HG02763 (cell line): ENCODE measurements at regions not wholly inside any gene's neighbourhood (a gene's known extent, or its start where the extent isn't known, plus 50 kb on each side); places are given as distances from the start of the nearest gene placed in this dataset.
"Not testable (repeated sequence)": the region's sequence is repeated elsewhere in the genome, so short reads cannot be mapped to it uniquely, and the experiment has no call there.

Experiments
- ATAC-seq: cut with Tn5 transposase; IDR thresholded peaks from one replicate; pipeline ENCODE4 v1.9.1; 2021; ENCODE audit warnings: mild to moderate bottlenecking, moderate library complexity; ENCODE audit not compliant: unreplicated experiment

DNA sequence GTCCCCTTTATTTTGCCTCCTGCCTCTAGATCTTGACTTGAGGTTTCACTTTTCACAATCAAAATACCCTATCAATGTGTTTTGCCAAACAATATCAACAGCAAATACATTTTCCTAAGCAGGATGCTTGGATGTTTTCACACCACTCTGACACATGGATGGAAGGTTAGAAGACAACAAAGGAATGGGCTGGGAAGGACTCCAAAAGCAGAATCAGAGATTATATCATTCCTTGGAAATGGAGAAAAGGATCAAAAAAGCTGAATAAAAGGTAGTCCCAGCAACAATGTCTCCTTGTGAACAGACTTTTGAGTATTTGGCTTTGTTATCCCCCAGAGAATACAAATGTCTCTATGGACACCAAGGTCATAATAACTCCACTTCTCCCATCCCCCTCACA is 170.8 kb downstream of the ETAA1 start:
- no peak for ATAC-seq

DNA sequence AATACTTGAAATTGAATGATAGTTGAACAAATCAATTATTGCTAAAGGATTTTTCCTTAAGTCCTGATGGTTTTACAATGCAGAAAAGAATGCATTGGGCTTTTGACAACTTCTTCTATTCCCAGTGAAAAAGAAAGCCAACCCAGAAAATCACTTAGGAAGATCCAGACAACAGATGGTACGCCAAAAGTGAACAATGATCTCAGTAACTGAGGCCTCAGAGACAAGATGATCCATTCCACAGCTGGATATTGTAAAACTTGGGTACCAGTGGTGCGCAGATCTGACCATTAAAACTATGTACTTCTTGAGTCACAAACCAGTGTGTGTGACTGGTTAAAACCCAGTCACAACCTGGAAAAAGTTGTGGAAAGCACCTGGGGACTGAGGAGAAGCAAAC is 173.5 kb downstream of the ETAA1 start:
- ATAC-seq = no peak

DNA sequence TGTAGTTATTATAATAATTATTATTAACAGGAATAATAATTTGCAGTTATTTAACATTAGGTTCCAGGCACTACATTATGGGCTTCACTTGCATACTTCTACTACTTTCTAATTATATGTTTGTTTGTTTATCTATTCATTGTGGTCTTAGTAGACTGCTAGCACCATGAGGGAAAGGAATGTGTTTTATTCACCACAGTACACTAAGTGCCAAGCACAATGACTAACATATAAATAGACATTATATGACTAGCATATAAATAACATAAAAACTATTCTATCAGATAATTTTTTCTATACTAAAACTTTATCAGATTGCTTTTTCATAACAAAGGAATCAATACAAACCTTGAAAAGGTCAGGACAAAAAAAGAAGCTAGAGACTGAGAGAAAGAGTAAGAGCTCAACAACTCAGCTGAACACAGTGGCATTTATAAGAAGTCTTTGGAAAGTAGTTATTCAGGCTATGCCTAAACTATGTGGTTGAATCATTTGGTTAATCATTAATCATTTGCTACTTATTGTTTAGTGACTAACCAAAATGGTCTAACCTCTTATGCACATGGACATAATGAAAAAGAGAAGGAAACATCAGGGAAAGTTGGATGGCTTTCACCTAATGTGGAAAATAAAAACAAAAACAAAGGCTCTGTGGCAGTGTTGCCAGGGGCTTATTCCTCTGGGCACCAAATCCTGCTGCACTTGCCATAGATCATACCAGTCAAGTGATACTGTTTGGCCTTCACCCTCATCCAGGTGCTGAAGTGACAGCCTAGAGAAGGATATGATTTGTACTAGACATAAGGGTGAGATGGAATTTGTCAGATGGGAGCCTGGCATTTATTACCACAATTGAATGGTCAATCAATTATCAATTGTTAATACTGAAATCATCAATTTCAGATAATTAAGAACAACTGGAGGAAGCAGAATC is 174.9 kb downstream of the ETAA1 start:
- no peak for ATAC-seq

DNA sequence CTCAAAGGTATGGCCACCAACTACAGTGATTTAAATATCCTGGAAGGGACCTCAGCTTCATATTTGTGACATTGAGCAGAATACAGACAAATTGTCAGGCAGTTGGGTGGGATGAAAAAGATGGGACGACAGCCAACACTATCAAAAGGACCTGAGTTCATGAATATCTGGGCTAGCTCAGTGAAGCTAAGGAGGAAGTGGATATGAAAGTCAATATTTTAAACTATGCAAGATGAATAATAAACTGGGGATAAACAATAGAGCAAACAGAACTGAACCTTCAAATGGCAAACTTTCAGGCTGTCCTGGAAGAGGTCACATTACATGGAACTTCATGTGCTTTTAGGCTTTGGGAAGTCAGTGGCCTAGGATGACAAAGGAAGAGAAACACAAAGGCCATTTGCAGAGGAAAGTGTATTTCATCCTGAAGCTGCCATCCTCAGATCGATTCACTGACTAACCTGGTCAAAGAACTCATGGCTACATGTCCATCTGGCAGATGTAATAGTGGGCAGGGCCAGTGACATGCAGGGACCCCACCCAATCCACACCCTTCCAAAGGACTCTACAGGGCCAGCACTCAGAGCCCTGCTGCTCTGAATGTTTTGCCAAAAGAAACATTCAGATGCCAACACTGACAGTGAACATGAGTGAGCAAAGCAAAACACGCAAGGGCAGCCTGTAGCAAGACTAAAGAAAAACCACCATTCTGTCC is 175.7 kb downstream of the ETAA1 start:
- no peak for ATAC-seq

DNA sequence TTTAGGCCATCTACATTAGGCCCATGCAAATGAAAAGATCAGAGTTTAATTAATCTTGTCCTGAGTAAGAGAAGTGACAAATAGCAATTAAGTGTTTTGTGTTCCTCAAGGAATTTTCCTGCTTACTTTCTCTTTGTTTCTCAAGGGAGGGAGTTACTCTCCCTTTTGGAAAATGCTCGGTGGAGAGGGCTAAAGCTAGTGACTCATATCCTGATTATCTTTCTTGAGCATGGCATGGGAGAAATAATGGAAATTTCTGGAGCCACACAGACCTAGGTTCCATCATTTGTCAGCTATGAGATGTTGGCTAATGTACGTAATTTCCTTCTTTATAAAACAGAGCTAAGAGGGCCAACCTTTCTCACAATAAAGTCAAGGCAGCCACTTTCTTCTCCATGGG is 177.1 kb downstream of the ETAA1 start:
- ATAC-seq = no peak

DNA sequence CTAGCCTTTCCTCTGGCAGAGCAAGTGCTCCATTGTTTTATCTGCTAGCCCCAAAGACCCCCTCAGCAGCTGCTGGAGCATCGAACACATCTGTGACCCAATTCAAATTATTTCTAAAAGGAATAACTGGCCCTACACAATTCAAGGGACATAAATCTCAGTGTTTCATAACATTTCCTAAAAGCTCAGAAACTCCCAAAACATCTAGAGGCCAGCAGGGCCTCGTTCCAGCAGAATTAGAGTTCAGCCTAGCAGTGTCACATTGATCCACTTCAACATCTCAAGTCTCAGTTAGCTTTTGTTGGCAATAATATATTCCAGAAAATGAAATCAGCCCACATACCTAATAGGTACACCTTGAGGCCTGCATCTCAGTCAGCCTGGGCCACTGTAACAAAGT is 179.1 kb downstream of the ETAA1 start:
- ATAC-seq = no peak

DNA sequence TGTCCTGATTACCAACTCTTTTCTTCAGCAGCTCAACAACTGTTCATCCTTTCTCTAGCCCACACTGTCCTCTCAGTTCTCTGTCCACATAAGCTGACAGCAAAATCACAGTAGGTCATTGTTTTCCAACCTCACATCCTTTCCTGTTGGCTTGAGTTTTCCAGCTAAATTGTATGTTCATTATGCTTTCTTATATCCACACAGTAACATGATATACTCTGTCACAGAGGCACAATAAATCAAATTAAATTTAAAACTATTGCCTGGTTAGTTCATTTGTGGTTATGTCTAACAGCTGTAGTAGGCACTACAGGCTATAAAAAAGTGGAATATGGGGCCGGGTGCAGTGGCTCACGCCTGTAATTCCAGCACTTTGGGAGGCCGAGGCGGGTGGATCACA is 179.9 kb downstream of the ETAA1 start:
- no peak for ATAC-seq

DNA sequence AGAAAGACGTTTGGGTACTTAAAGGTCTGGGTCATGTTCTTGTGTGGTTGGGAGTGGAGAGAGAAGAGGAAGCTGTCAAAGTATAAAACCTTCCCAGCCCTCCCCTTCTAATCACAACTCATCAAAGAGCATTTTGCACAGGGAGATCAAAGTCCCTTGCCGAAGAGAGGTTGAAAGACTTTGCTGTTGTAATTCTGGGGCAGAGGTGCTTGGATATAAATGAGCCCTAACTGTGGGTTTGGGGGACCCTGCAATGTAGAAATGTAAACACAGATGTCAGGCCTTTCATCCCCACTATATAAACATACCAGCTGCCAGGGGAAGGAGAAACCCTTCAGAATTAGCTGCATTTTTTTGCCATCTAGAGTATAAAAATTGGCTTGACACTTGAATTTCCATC is 182.1 kb downstream of the ETAA1 start:
- ATAC-seq = no peak

DNA sequence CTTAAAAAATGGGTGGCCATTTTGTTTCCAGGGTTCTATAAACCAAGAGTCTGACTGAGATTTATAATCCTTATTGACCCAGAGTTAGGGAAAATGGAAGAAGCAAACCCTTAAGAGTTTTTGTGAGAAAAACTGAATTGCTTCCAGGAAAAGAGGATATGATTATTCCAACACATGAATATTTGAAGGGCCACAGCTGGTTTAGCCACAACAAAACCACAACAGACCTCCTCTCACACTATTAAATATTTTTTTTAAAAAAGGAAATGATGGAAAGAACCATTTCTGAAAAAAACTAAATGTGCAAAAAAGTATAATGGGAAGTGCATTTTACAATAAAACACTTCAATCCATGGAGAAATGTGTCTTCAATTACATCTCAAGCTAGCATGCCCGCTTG is 182.7 kb downstream of the ETAA1 start:
- no peak for ATAC-seq

DNA sequence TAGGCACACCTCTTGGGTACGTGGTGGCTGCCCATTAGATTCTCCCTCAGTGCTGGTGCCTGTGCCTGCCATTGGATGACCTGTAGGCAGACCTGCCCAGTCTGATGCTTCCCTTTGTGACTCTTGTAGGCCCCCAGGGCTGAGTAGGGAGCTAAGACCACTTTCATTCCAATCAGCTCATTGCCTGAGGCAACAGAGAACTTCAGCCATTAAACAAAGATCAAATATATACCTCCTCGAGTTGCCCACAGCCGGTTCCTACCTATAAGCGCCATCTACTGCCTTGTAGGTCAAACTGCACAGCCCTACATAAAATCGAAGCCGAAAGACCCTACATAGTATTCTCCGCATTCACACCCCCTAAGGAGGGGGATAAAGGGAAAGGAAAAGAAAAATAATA is 184.6 kb downstream of the ETAA1 start:
- ATAC-seq = no peak

DNA sequence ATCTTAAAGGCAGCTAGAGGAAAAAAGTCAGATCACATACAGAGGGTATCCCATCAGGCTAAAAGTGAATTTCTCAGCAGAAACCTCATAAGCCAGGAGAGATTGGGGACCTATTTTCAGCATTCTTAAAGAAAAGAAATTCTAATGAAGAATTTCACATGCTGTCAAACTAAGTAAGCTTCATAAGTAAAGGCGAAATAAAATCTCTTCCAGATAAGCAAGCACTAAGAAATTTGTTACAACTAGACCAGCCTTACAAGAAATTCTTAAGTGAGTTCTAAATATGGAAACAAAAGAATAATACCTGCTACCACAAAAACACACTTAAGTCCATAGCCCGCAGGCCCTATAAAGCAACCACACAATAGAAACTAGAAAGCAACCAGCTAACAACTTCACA is 186.1 kb downstream of the ETAA1 start:
- no peak for ATAC-seq

DNA sequence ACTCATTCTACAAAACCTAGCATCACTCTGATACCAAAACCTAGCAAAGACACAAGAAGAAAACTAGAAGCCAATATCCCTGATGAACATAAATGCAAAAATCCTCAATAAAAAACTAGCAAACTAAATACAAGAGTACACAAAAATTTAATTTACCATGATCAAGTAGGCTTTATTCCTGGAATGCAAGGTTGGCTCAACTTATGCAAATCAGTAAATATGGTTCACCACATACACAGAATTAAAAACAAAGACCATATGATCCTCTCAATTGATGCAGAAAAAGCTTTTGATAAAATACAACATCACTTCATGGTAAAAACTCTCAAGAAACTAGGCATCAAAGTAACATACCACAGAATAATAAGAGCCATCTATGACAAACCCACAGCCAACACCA is 188.3 kb downstream of the ETAA1 start:
- ATAC-seq = no peak

DNA sequence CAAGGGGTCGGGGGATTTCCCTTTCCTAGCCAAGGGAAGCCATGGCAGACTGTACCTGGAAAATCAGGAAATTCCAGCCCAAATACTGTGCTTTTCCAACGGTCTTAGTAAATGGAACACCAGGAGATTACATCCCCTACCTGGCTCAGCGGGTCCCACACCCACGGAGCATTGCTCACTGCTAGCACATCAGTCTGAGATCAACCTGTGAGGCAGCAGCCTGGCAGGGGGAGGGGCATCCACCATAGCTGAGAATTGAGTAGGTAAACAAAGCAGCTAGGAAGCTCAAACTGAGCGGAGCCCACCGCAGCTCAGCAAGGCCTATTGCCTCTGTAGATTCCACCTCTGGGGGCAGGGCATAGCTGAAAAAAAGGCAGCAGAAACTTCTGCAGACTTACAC is 192.0 kb downstream of the ETAA1 start:
- not testable (repeated sequence) for ATAC-seq

DNA sequence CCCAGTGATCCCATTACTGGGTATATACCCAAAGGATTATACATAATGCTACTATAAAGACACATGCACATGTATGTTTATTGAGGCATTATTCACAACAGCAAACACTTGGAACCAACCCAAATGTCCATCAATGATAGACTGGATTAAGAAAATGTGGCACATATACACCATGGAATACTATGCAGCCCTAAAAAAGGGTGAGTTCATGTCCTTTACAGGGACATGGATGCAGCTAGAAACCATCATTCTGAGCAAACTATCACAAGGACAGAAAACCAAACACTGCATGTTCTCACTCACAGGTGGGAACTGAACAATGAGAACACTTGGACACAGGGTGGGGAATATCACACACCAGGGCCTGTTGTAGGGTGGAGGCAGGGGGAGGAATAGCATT is 197.4 kb downstream of the ETAA1 start:
- not testable (repeated sequence) for ATAC-seq

DNA sequence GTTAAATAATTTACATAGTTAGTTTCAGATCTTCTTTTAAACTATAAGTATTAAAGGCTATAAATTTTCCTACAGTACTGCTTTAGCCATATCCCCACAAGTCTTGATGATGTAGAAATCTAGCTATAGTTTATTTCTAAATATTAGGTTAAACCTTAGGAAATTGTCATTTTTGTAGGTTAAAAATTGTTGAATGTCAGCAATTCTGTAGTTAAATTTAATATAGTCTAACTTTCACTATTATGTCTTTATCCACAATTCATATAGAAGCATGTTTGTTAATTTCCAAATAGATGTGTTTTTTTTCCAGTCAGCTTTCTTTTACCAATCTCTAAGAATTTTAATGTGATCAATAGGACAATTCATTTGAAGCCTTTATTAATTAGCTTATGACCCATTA is 199.7 kb downstream of the ETAA1 start:
- ATAC-seq = no peak

DNA sequence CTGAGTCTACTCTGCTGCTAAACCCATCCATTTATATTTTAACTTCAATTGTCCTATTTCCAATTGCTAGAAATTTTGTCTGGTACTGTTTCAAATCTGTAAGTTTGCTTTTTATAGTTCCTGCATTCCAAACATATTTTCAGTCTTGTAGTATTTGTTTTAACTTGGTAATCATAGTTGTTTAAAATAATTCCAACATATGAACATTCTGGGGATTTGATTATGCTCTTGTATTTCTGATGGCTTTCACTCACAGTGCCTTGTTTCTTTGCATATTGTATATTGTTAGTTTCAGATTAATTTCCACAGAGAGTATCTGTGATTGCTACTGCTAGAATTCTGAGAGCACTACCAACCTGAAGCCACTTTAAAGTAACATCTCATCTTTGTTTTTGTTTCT is 202.4 kb downstream of the ETAA1 start:
- no peak for ATAC-seq

DNA sequence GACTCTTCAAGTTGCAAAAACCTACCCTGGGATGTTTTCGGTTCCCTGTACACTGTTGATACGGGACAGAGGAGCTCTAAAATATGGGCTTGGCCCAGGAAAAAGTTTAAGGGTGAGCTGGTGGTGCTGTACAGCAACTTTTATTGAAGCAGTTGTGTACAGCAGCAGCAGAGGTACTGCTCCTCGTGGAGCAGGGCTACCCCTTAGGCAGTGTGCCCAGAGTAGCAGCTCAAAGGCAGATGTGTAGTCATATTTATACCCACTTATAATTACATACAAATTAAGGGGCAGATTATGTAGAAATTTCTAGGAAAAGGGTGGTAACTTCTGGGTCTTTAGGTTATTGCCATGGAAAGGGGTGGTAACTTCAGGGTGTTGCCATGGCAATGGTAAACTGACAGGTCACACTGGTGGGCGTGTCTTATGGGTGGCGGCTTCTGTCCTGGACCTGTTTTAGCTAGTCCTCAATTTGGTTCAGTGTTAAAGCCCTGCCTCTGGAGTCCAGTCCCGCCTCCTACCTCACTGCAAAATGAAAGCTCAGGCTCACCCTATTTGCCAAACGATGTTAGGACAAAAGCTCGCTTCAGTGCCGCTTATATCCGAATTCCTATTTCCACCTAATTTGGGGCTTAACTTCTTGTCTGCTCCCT is 203.2 kb downstream of the ETAA1 start:
- ATAC-seq = no peak

DNA sequence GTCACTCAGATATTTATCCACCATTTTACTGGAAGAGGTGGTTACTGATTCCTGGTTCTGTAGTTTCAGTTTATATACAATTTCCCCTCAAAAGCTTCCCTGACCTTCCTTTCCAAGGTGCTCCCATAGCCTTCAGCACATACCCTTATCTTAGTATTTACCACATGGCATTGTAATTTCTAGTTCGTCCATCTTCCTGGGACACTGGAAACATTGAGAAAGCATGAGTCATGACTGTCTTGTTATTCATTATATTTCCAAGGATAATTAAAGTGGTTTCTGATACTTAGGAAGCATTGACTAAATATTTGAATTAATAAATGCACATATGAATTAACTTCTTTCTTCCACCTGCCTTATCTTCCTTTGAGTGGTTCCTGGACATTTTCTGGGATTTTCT is 203.8 kb downstream of the ETAA1 start:
- no peak for ATAC-seq

DNA sequence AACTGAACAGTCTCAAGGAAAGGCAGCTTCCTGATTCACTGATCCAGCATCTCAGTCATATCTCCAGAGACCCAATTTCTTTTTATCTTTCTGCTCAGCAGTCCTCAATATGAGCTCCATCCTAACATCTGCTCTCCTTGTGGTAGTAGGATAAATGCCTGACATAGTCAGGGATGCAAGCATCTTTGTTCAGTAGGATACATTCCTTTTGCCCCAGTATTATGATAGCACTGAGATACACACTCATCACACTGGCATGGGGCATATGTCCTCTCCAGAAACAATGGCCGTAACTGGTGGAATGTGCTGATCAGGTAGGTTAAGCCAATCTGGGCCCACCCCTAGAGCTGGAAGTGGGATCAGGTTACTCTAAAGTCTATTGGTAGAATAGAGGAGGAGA is 207.2 kb downstream of the ETAA1 start:
- no peak for ATAC-seq

DNA sequence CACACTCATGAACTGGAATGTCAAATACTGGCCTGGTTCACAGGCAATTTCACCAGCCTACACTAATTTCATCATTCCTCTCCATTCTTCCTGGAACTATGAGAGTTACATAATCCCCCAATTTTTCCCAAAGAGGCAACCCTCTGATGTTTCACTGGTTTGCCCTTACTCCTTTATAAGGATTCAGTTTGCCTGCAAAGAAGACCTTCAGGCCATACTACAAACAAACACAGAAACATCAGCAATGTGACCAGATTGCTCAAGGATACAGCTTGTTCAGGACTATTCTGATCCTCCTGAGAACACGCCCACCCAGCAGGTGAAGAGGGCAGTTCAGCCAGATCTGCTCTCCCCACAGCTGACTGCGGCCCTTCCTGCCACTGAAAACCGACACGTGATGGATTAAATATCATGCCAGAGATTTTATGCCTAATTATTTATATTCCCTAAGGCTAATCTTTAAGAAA is 215.5 kb downstream of the ETAA1 start:
- ATAC-seq = no peak

DNA sequence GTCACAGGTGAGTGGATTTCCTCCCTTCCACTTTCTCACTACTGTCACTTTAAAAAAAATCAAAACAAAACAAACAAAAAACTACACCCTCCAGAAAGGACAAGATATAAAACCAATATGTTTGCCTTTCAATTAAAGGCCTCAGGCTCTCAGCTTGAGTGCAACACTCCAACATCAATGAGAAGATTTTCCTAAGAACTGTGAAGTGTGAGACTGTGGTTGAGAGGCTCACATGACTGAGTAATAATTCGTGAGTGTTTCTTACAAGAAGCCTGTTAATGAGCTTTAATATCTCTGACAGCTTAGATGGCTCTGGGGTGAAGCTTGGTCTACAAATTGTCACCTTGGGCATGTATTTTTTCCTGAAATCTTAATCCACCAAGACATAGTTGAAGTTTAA is 216.1 kb downstream of the ETAA1 start:
- no peak for ATAC-seq

DNA sequence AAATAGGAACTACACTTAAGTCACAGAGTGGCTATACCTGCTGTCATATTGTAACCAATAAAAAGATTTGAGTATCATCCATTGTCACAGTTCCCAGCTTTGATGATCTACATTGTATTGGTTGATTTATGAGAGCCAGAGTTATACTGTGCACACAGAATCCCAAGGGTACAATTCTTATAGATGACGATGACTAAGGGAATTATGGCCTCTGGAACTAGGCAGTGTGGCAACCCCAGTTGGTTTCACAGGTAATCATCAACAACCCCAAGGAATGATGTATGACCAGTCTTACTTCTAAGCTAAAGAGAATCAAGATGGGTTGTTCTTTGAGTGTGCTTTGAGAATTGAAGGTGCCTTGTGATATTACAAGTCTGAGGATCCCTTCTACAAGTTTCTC is 217.3 kb downstream of the ETAA1 start:
- ATAC-seq = no peak
